Panc1 (cell line): ENCODE measurements at regions not wholly inside any gene's neighbourhood (a gene's known extent, or its start where the extent isn't known, plus 50 kb on each side); places are given as distances from the start of the nearest gene placed in this dataset.

ENCODE experiments used
- CTCF ChIP-seq: fragments of 450-650 bp; IDR thresholded peaks from 2 replicates; pipeline ENCODE4 v1.5.1; 2017; ENCODE audit warnings: mild to moderate bottlenecking
- POLR2AphosphoS5 ChIP-seq: IDR thresholded peaks from 2 replicates; pipeline ENCODE4 v1.6.1; 2012; ENCODE audit warnings: mild to moderate bottlenecking, low read depth, low read length, moderate library complexity
- TCF7L2 ChIP-seq: IDR thresholded peaks from 2 replicates; pipeline ENCODE4 v1.6.1; 2011; ENCODE audit warnings: mild to moderate bottlenecking, low read depth, low read length, inconsistent platforms

GRCh38 chr6:134588267-134588666 is 270.4 kb upstream of the SGK1 start:
- TF ChIP-seq TCF7L2 (no peak), CTCF (no peak), POLR2AphosphoS5 (no peak)
